Peyer's patch (tissue), 4 donors: ENCODE measurements at regions not wholly inside any gene's neighbourhood (a gene's known extent, or its start where the extent isn't known, plus 50 kb on each side); places are given as distances from the start of the nearest gene placed in this dataset.

ENCODE experiments used
- DNase-seq, 3 donors: peaks; one replicate each; pipeline ENCODE4 v3.0.0-alpha.2; 2017 to 2019
- H3K27ac ChIP-seq, 4 donors: fragments of 200-600 bp; sonication (generic); one replicate each; pipeline ENCODE4 v1.5.1; 2016 to 2019
- H3K27me3 ChIP-seq, 2 donors: fragments of 200-600 bp; sonication (generic); one replicate each; pipeline ENCODE4 v1.5.1; 2019
- H3K36me3 ChIP-seq, 3 donors: fragments of 200-600 bp; sonication (generic); one replicate each; pipeline ENCODE4 v1.5.1; 2016 to 2019
- H3K4me1 ChIP-seq, 4 donors: fragments of 200-600 bp; sonication (generic); one replicate each; pipeline ENCODE4 v1.5.1; 2016 to 2019
- H3K4me3 ChIP-seq, 4 donors: fragments of 200-600 bp; sonication (generic); 1 replicate in 3 of 4; 2 replicates in 1 of 4; pipeline ENCODE4 v1.5.1; 2016 to 2019; ENCODE audit warnings: mild to moderate bottlenecking in 1 of 4
- H3K9me3 ChIP-seq, 4 donors: fragments of 200-600 bp; sonication (generic); one replicate each; pipeline ENCODE4 v1.5.1; 2016 to 2019; ENCODE audit warnings: mild to moderate bottlenecking in 1 of 4
- CTCF ChIP-seq, 6 experiments: fragments of 450-650 bp in 4 of 6; fragments of 200-600 bp in 2 of 6; sonication (generic) in 1 of 6; IDR thresholded peaks; one replicate each; pipeline ENCODE4 v1.5.1; 2017 to 2019; ENCODE audit warnings: antibody characterized with exemption in 6 of 6, mild to moderate bottlenecking in 3 of 6, moderate library complexity in 1 of 6
- POLR2A ChIP-seq, 2 donors: fragments of 450-650 bp; IDR thresholded peaks; one replicate each; pipeline ENCODE4 v1.5.1; 2017; ENCODE audit warnings: antibody characterized with exemption in 2 of 2, mild to moderate bottlenecking in 2 of 2, moderate library complexity in 2 of 2

DNA sequence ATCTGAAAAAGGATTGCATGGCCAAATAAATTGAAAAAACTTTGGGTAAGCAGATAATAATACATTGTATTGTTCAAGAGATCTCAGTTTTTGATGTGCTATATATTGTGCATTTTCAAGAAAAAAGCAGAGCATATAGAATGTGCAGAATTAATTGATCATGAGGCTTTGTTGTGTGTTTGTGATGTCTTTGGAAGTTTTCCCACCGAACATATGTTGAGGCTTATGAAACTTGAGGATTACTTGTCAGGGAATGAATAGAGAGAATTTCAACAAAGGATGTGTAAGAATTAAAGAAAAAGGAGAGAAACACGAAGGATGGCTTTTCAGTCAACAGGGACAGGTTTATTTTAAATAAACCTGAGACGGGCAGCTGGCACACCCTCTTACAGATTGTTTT lies 232.5 kb upstream of the POU1F1 start:
- Histone ChIP-seq H3K36me3 (no peaks in the 10 kb centered on the region), H3K4me3 (no peak overlapping the region), H3K9me3 (no peaks in the 10 kb centered on the region), H3K4me1 (no peaks in the 10 kb centered on the region), H3K27ac (no peak overlapping the region), H3K27me3 (no peaks in the 10 kb centered on the region)
- TF ChIP-seq CTCF (IDR thresholded peaks at IDR 0.05) (no peak), POLR2A (IDR thresholded peaks at IDR 0.05) (no peak)
- no peak for DNase-seq

DNA sequence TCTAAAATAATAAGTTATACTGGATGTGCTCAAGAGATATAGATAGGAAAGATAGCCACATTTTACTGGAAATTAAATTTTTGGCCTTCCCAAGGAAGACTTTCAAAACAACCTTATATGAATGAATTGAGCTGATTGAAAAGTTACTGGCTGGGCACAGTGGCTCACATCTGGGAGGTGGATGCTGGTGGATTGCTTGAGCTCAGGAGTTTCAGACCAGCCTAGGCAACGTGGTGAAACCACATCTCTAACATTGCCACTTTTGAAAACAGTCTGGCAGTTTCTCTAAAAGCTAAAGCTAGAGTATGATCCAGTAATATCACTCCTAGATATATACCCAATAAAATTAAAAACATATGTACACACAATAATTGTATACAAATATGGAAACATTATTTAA lies 231.4 kb upstream of the POU1F1 start:
- no peak overlapping the region for H3K27ac ChIP-seq
- no peaks in the 10 kb centered on the region for H3K4me1 ChIP-seq
- H3K4me3 ChIP-seq, result no peak overlapping the region
- no peak for DNase-seq
- H3K36me3 ChIP-seq, result no peaks in the 10 kb centered on the region
- no peaks in the 10 kb centered on the region for H3K9me3 ChIP-seq
- no peaks in the 10 kb centered on the region for H3K27me3 ChIP-seq
- no peak for TF ChIP-seq POLR2A (IDR thresholded peaks at IDR 0.05)
- TF ChIP-seq CTCF (IDR thresholded peaks at IDR 0.05), result no peak

- H3K9me3 ChIP-seq, result no peaks in the 10 kb centered on the region
- no peaks in the 10 kb centered on the region for H3K27me3 ChIP-seq
- no peaks in the 10 kb centered on the region for H3K36me3 ChIP-seq
- peak in 4 of 6 experiments; percentile 41 to 91 (median 88) for TF ChIP-seq CTCF (IDR thresholded peaks at IDR 0.05)
- TF ChIP-seq POLR2A (IDR thresholded peaks at IDR 0.05), result no peak
- no peaks in the 10 kb centered on the region for H3K4me1 ChIP-seq
- H3K4me3 ChIP-seq, result no peak overlapping the region
- no peak overlapping the region for H3K27ac ChIP-seq
- DNase-seq, result peak in 1 of 3 donors; percentile 61
Measured at GRCh38 chr3:87503900-87504498, 227.6 kb upstream of the POU1F1 start.

GRCh38 chr3:87501076-87501475 lies 224.7 kb upstream of the POU1F1 start:
- Histone ChIP-seq H3K4me3 (no peak overlapping the region), H3K4me1 (no peaks in the 10 kb centered on the region), H3K36me3 (no peaks in the 10 kb centered on the region), H3K27ac (no peak overlapping the region), H3K27me3 (no peaks in the 10 kb centered on the region), H3K9me3 (no peaks in the 10 kb centered on the region)
- DNase-seq, result no peak
- TF ChIP-seq POLR2A (IDR thresholded peaks at IDR 0.05), result no peak
- TF ChIP-seq CTCF (IDR thresholded peaks at IDR 0.05), result no peak

DNA sequence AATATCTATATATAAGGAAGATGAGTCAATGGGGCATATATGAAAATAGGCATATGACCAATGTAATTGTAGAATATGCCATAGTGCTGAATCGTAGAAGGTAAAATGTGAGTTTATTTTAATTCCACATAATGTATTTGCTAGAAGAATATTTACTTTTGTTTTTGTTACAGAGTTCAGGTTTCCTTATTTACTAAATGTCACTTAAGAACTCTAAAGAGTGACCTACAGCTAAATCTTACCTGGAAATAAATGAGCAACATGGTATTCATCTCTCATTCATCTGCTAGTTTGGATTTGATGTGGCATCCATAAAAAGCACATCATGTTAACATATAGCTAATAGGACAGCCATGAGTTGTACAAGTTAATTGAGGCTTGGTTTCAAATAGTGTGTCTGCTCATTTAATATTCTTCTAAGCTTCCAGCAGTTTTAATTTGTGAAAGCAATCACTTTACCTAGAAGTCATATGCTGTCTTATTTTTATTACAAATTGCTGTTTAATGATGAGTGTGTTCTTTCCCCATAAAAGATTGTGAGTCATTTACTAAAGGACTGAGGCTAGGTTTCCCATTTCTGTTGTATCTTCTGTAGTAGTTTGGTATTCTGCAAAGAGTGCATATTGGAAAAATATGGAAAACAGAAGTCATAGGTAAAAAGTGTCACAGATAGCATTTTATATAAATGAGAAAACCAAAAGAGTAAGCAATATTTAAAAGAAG lies 222.1 kb upstream of the POU1F1 start:
- DNase-seq, result no peak
- H3K36me3 ChIP-seq, result no peaks in the 10 kb centered on the region
- TF ChIP-seq POLR2A (IDR thresholded peaks at IDR 0.05), result no peak
- TF ChIP-seq CTCF (IDR thresholded peaks at IDR 0.05), result no peak
- no peaks in the 10 kb centered on the region for H3K4me1 ChIP-seq
- no peak overlapping the region for H3K27ac ChIP-seq
- H3K27me3 ChIP-seq, result no peaks in the 10 kb centered on the region
- H3K4me3 ChIP-seq, result no peak overlapping the region
- no peaks in the 10 kb centered on the region for H3K9me3 ChIP-seq
